Spinal cord (tissue), 9 donors: ENCODE measurements at regions not wholly inside any gene's neighbourhood (a gene's known extent, or its start where the extent isn't known, plus 50 kb on each side); places are given as distances from the start of the nearest gene placed in this dataset.

Source experiments
- DNase-seq, 6 donors: peaks; one replicate each; pipeline versions ENCODE4 v3.0.0 to v3.0.0-alpha.2; 2013 to 2015; ENCODE audit warnings: low spot score in 6 of 6, low read depth in 4 of 6
- H3K27ac ChIP-seq: one replicate; pipeline ENCODE4 v1.5.1; 2013; ENCODE audit warnings: low read depth, low read length, control low read depth
- H3K27me3 ChIP-seq: one replicate; pipeline ENCODE4 v1.6.1; 2013; ENCODE audit warnings: low read length; ENCODE audit not compliant: control insufficient read depth, insufficient read depth
- H3K36me3 ChIP-seq: one replicate; pipeline ENCODE4 v1.6.1; 2013; ENCODE audit warnings: low read length; ENCODE audit not compliant: control insufficient read depth, insufficient read depth
- H3K4me1 ChIP-seq: one replicate; pipeline ENCODE4 v1.6.1; 2013; ENCODE audit warnings: low read length; ENCODE audit not compliant: control insufficient read depth, insufficient read depth
- H3K4me3 ChIP-seq: one replicate; pipeline ENCODE4 v1.5.1; 2013; ENCODE audit warnings: low read depth, low read length, control low read depth
- H3K9me3 ChIP-seq: one replicate; pipeline ENCODE4 v1.6.1; 2013; ENCODE audit warnings: low read length; ENCODE audit not compliant: control insufficient read depth, insufficient read depth
- WGBS: methylation state at CpG from one replicate; pipeline ENCODE4 v1.1.5; 2013; ENCODE audit warnings: missing lambda C conversion rate; ENCODE audit not compliant: insufficient coverage; 5-methylcytosine and 5-hydroxymethylcytosine counted together
- donor health status: healthy.

GRCh38 chr5:2461701-2462691 lies 289.5 kb downstream of the IRX2 start:
- WGBS = 61% methylated on average over 17 of the region's 23 CpGs
- Histone ChIP-seq H3K9me3 (no peaks in the 10 kb centered on the region), H3K27ac (no peak overlapping the region), H3K4me3 (no peak overlapping the region), H3K36me3 (no peaks in the 10 kb centered on the region), H3K4me1 (peaks cover 2% of the 10 kb centered on the region), H3K27me3 (peaks cover 5% of the 10 kb centered on the region)
- no peak for DNase-seq

- Histone ChIP-seq H3K4me3 (no peak overlapping the region), H3K4me1 (no peaks in the 10 kb centered on the region)
- 66% methylated on average over 2 of the region's 3 CpGs for WGBS
Measured at GRCh38 chr5:2460098-2460497, 291.4 kb downstream of the IRX2 start.

GRCh38 chr5:2459251-2459650 lies 292.2 kb downstream of the IRX2 start:
- no peak for DNase-seq
- H3K27ac ChIP-seq = no peak overlapping the region
- H3K4me1 ChIP-seq = no peaks in the 10 kb centered on the region
- no peaks in the 10 kb centered on the region for H3K36me3 ChIP-seq
- 50% methylated on average over 1 of the region's 2 CpGs for WGBS
- H3K27me3 ChIP-seq = peaks cover 5% of the 10 kb centered on the region
- no peak overlapping the region for H3K4me3 ChIP-seq
- no peaks in the 10 kb centered on the region for H3K9me3 ChIP-seq

More at GRCh38 chr5:2460098-2460497, 291.4 kb downstream of the IRX2 start:
- no peaks in the 10 kb centered on the region for H3K9me3 ChIP-seq
- H3K27ac ChIP-seq = no peak overlapping the region
- H3K36me3 ChIP-seq = no peaks in the 10 kb centered on the region
- H3K27me3 ChIP-seq = peaks cover 5% of the 10 kb centered on the region
- no peak for DNase-seq

GRCh38 chr5:2455878-2456277 lies 295.6 kb downstream of the IRX2 start:
- Histone ChIP-seq H3K4me1 (no peaks in the 10 kb centered on the region), H3K27ac (no peak overlapping the region), H3K27me3 (no peaks in the 10 kb centered on the region), H3K9me3 (no peaks in the 10 kb centered on the region), H3K4me3 (no peak overlapping the region), H3K36me3 (no peaks in the 10 kb centered on the region)
- no peak for DNase-seq
- WGBS = 100% methylated on average over 1 of the region's 3 CpGs

- no peaks in the 10 kb centered on the region for H3K4me1 ChIP-seq
- H3K27ac ChIP-seq = no peak overlapping the region
- no peak for DNase-seq
- no peak overlapping the region for H3K4me3 ChIP-seq
- WGBS = 86% methylated on average over 5 of the region's 5 CpGs
- no peaks in the 10 kb centered on the region for H3K36me3 ChIP-seq
- no peaks in the 10 kb centered on the region for H3K27me3 ChIP-seq
- no peaks in the 10 kb centered on the region for H3K9me3 ChIP-seq
Measured at GRCh38 chr5:2454876-2455275, 296.6 kb downstream of the IRX2 start.

GRCh38 chr5:2453781-2454180 lies 297.7 kb downstream of the IRX2 start:
- no peaks in the 10 kb centered on the region for H3K4me1 ChIP-seq
- no peak for DNase-seq
- no peaks in the 10 kb centered on the region for H3K9me3 ChIP-seq
- H3K4me3 ChIP-seq = no peak overlapping the region
- no peaks in the 10 kb centered on the region for H3K27me3 ChIP-seq
- no peak overlapping the region for H3K27ac ChIP-seq
- 0% methylated on average over 1 of the region's 3 CpGs for WGBS
- no peaks in the 10 kb centered on the region for H3K36me3 ChIP-seq

- peak in 2 of 6 donors; percentile 27 to 59 for DNase-seq
- H3K4me3 ChIP-seq = no peak overlapping the region
Measured at GRCh38 chr5:2451100-2451499, 300.4 kb downstream of the IRX2 start.

GRCh38 chr5:2442496-2443354 lies 308.8 kb downstream of the IRX2 start:
- DNase-seq = no peak
- Histone ChIP-seq H3K27ac (no peak overlapping the region), H3K4me3 (no peak overlapping the region), H3K4me1 (no peaks in the 10 kb centered on the region), H3K36me3 (no peaks in the 10 kb centered on the region), H3K9me3 (no peaks in the 10 kb centered on the region), H3K27me3 (no peaks in the 10 kb centered on the region)
- 86% methylated on average over 23 of the region's 31 CpGs for WGBS

More at GRCh38 chr5:2451100-2451499, 300.4 kb downstream of the IRX2 start:
- H3K27me3 ChIP-seq = no peaks in the 10 kb centered on the region
- no peaks in the 10 kb centered on the region for H3K9me3 ChIP-seq
- H3K36me3 ChIP-seq = no peaks in the 10 kb centered on the region
- H3K27ac ChIP-seq = no peak overlapping the region
- no peaks in the 10 kb centered on the region for H3K4me1 ChIP-seq

- H3K4me3 ChIP-seq = no peak overlapping the region
- no peaks in the 10 kb centered on the region for H3K9me3 ChIP-seq
- no peaks in the 10 kb centered on the region for H3K27me3 ChIP-seq
- no peak for DNase-seq
- H3K4me1 ChIP-seq = no peaks in the 10 kb centered on the region
- WGBS = 71% methylated on average over 13 of the region's 14 CpGs
- H3K27ac ChIP-seq = no peak overlapping the region
- H3K36me3 ChIP-seq = no peaks in the 10 kb centered on the region
Measured at GRCh38 chr5:2441495-2442180, 309.8 kb downstream of the IRX2 start.
